HG03469 (cell line): ENCODE measurements at regions not wholly inside any gene's neighbourhood (a gene's known extent, or its start where the extent isn't known, plus 50 kb on each side); places are given as distances from the start of the nearest gene placed in this dataset.
A peak's percentile ranks its signal among the peaks of the same experiment; 100 is the strongest.

Source experiments
- ATAC-seq: cut with Tn5 transposase; IDR thresholded peaks from one replicate; pipeline ENCODE4 v1.9.1; 2021; ENCODE audit warnings: mild to moderate bottlenecking, moderate library complexity, moderate number of reproducible peaks; ENCODE audit not compliant: unreplicated experiment

DNA sequence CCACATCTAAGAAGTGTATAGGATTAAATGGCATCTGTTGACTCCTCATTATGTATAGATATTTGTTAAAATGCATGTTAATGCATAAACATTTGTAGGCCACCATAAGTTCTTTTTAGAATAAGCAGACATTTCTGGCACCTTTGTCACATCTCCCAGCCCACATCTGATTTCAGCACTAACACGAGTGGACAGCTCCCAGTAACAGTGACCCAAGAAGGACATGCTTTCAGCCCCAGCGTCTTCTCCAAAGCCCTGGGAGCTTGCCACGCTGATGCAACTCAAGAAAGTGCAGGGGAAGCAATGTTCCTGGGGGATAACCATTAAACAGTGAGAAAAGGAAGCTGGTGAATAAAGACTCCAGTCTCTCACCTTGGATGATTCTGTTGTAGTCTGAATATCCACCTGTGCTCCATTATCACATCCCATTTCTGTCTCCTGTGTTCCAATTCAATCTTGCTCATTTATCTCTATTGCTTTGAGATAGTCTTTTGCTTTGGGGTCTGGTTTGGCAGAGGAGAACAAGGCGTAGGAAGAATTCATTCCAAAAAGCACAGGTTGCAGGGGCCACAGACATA is 182.6 kb upstream of the THSD7B start:
- ATAC-seq, result no peak

DNA sequence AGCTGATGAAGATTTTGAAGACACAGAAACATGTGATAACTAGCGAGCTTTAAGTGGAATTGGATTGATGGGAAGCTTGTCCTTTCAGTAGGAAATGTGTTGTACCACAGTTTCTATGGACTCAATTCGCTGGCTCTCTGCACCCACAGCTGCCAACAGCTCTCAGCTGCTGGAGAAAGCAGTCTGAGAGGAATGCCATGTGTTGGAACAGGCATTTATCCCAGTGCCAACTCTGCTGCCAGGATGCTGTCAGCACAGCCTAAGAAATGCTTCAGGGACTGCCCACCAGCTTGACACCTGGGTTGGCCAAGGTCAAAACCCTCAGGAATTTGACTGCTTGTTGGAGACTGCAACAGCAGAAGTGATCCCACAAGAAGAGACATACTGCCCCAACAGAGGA is 193.0 kb upstream of the THSD7B start:
- no peak for ATAC-seq

DNA sequence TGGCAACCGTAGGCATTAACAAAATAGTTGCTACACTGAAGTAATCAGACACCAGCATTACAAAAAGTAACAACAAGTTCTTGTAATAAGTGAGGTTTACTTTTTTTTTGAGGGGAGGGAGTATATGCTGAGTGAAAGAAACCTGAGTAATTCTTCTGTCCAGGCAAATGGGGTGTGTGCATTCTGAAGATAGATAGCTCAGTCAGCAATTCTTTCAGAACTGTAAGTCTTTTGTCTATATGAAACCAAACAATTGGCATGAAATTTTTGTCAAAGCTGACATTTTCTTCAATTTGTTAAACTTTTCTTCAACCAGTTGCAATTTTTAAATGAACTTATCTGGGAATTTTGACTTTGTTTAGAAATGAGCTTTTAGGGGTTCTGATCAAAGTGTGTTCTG is 208.1 kb upstream of the THSD7B start:
- ATAC-seq, result no peak

DNA sequence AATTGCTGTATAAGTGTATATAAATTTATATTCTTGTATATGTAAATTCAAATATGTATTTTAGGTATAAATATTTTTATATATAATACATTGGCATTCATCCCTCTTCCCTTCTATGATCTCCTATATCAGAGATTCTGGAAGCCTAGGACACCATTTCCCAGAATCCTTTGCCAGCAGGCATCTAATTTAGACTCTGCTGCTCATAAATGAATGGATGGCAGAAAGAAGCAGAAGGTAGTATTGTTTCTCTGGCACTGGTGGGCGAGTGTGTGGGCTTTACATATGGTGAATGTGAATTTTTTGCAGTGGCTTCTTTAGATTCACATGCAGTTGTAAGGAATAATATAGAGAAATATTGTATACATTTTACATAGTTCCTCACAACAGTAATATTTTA is 215.2 kb upstream of the THSD7B start:
- no peak for ATAC-seq

DNA sequence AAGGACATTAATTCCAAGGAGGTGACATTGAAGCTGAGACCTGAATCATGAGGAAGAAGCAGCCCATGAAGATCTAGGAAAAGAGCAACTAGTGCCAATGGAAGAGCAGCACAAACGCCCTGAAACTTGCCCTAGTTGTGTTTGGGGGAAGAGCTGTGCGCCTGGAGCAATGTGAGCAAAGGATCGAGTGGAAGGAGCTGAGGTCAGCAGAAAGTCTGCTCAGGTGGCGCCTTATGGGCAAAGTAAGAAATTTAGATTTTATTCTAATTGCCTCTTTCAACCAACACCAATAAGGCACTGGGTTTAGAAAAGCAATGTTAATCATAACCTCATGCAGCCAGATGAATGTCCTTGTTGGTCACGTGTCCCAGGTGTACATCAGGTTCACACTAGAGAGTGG is 226.0 kb upstream of the THSD7B start:
- no peak for ATAC-seq

DNA sequence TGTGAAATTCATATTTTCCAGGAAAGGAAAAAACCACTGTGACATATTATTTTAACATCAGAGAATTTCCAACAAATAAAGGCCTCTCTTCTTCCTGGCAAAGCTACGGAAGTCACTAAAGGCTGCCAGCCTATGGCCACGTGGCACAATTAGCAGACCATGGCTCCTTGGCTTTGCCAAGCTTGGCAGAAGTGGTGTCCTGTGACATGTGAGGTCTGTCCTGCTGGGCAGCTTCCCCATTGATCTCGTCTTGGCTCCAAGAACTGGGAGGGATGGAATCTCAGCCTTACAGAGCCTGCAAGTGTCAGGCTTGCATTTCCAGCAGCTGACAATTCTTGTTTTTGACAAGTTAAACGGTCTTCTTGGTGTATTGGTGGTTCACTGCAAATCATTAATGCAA is 226.9 kb upstream of the THSD7B start:
- no peak for ATAC-seq

DNA sequence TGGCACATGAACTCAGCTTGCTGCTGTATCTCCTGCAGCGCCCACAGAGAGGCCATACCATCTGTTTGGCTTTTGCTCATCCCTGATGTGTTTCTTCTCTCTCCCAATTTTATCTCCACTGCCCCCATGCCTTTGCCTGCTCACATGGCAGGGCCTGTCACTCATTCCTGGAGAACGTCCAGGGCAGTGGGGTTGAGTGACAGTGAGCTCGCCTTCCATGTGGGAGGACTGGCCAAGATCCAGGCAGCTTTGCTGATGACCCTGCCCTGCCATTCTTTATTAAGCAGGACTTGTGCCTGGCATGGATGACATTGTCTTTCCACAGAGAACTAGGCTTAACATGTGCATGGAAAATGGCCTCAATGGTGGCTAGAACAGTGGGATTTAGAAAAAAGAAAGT is 230.5 kb upstream of the THSD7B start:
- no peak for ATAC-seq

DNA sequence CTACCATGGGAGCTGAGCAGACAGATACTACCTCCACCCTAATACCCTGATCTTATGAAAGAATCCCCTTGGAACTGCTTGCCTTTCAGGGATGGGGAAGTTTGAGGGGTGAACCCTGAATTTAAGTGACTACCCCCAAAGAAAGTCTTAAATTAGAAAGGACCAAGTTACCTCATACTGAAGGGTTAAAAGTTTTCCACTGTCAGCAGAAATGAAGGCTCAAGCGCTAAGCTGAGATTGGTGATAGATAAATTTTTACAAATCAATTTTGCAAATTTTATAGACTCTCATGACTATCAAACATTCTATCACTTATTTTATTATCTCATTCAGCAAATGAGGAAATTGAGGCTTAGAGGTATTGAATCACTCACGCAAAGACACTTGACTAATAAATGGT is 233.2 kb upstream of the THSD7B start:
- ATAC-seq, result no peak

DNA sequence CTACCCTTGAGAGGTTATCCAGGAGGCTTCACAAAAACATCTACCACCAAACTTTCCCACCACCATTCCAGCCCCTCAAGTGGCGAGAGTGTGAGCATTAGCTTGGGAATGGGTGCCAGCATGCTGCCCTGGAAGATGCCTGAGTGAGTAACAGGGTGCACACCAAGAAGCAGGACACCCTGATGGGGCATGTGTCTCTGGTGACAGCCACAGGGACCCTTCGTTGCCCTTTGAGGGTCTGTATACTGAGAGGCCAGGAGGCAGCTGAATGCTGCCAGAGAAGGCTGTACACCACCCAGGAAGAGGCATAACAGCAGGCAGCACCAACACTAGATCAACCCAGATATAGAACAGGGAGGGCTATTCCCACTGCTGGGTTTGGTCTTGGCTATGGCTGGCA is 233.6 kb upstream of the THSD7B start:
- ATAC-seq, result no peak

DNA sequence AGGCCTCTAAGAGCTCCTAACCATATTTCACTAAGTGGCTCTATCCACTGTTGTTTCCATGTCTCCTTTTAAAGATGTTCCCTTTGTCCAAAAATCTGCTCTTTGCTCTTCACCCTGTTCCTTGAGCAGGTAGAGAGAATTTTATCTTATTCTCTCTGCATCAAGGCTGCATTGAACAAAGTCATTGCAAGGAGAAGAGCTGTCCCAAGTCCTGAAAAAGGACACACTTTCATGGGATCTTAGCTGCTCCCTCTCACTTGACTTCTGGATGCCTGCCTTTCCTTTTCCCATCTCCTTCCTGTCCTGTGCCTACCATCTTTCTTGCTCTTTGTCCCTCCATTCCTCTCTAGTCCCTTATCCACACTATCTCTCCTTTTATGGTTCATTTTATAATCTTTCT is 235.2 kb upstream of the THSD7B start:
- ATAC-seq, result no peak

DNA sequence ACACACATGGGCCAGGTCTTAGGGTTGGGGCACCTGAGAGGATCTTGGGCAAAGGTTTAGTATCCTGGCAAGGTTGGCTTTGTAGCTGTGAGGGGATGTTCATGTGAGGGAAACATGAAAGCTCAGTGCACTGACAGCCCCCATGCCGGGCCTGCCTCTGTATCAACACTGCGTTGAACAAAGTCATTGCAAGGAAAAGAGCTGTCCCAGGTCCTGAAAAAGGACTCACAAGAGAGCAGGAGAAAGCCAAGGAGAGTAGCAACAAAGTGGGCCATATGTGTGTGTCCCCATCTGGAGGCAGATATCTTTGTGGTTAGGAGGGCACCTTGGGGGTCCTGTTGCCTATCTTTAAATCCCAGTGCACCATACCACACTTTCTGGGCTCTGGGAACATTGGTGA is 237.8 kb upstream of the THSD7B start:
- ATAC-seq, result no peak

DNA sequence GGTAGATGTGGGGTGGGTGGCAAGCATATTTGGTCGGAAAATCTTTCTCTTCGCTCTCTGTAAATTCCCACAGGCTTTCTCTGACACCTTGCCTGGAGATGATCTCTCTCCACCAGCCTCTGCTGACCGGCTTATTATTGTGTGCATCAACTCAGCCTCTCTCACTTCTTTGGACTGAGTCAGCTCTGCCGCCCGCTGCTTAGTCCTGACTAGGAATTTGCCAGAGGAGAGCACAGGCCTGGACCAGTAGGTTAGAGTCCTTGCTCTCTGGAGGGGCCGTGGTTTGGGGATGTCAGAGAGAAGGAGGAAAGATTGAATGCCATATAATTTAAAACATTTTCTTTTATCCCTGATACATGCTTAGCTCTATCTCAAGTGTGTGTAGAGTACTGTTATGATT is 242.6 kb upstream of the THSD7B start:
- ATAC-seq, result no peak

DNA sequence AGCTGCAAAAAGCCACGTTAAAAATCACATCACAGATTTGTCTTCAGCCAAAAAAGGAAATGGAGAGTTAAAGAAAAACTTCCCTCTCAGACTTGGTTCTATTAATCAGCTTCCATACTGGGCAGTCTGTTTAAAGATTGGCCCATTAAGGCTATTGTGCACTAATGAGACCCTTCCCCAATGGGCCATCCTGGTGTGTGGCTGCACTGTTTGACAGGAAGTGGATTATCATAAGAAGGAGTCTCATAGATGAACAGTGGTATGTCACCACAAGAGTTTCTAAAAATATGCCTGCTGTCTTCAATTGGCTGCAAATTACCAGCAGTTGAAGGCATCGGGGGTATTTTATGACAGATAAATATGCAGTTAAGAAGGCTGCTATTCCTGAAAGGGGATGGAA is 247.6 kb upstream of the THSD7B start:
- no peak for ATAC-seq

DNA sequence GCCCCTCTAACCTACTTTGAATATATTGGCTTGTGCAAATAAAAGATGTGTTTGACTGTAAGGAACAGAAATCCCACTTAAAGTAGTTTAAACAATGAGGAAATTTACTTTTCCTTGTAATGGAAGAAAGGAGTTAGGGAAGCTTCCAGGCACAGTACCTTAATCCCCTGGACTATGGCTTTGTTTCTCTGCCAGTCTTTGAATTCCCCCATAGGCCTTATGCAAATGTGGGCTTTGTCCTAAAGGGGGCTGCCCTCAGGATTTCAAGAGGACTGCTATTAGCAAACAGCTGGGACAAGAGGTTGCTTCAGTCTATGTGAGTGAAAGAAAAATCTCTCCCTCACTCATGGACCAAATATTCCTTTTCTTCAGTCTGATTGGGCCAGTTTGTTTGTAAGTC is 255.1 kb upstream of the THSD7B start:
- no peak for ATAC-seq

DNA sequence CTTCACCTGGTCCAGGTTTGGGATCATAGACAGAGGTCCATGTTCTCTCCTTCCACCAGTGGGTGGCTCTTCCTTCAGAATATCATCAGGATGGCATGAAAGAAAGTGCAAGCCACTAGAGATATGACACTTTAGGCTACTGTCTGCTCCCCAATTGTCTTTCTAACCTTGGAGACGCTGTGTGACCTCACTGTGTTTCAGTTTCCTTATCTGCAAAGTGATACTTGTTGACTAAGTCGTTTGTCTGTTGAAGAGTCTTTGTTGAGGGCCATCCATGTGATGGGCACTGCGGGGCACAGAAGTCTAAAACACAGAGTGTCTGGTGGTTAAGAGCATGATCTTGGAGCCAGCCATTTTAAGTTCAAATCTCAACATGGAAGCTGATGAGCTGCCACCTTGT is 259.9 kb upstream of the THSD7B start:
- ATAC-seq, result no peak

DNA sequence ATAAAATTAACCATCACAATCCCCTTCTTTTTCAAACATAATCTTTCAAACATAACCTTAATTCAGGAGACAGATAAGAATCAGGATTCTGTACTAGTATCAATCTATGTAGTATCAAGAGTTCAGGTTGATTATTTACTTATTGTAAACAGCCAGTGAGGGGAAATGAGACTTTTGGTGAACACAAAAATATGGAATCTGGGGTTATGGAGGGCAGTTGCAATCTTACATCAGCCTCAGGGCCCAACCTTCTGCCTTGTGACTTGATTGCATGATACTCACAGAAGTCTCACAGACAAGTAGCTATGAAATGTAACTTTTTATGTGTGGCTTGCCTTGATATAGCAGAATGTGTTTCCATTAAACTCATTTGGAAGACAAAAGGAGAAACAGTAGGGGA is 262.7 kb upstream of the THSD7B start:
- no peak for ATAC-seq

DNA sequence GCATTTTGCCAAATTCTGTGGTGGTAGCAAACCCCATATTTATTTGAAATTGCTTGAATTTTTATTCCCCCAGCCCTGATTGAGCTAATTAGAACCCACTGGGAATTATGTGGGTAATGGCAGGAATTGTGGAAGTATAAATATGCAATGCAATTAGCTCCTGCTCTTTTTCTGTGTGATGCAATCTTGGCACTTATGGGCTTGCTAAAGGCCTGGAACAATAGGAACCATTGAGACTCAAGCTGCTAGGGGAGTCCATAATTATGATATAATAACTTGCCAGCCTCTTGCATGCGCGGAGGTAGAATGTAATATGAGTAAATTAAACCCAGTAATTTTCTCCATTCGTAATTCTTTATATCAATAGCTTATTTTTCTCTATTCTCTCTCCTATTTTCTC is 267.6 kb upstream of the THSD7B start:
- ATAC-seq, result no peak

DNA sequence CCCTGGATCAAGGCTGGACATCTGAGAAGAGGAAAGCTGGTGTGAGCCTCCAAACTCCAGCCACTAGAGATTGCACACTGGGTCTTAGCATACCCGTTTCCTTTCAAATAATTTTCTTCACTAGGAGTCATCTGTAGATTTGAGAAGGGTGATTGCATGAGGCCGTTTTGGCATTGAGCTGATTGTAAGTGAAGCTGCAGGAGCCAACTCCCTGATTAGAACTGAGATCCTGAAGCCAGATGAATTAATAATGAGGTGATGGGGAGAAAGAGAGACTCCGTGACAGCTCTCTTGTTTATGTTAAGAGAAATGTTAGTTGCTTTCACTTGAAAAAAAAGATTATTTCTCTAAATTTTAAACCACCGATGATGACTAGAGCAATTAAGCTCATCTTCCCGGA is 268.4 kb upstream of the THSD7B start:
- no peak for ATAC-seq

DNA sequence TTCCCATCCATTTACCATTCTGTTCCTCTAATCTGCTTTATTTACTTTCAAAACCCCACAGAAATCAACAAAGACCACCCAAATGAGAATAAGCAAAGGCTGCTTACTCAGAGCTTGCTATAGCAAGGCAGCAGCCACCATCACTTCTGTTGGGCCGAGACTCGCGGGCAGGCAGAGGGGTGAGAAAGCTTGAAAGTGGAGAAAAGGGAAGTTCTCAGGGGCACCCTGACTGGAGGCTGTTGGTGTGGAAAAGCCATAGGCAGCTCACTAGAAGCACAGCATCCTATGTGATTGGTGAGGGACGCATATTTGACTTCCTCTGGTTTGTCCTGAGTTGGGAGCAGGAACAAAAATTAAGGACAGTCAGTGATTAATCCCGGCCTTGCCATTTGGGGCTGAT is 269.7 kb upstream of the THSD7B start:
- ATAC-seq, result peak; percentile 94

DNA sequence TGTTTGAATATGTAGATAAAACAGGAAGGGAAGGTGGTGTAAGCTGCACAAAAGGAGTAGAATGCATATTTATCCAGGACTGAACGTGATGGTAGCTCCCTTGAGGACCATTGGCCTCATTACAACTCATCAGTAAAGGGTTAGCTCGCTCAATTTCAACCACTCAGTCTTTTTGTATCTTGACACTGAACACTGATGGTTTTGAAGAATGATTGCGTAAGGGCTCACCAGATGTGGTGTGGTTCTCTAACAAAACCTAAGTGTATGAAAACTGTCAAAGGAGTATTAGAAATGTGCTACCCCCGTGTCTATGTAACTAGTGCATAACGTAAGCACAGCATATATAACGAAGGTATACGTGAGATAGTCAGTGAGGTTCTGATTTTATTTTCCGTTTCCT is 272.4 kb upstream of the THSD7B start:
- no peak for ATAC-seq

DNA sequence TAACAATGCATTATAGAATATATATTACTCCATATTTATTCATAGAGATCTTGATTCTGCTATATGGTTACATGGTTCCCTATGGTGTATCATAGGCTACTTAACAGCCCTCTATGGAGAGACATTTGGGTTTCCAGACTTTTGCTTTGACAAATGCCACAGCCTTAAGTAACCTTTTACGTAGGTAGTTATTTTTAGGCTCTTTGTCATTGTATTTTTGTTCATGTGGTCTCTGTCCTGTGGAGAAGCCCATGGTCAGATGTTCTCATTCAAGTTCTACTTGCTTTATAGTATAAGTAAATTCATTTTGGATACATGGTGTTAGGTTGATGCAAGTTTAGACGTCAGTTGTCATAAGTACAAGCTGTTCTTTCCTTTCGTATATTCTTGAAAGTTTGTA is 275.2 kb upstream of the THSD7B start:
- no peak for ATAC-seq

DNA sequence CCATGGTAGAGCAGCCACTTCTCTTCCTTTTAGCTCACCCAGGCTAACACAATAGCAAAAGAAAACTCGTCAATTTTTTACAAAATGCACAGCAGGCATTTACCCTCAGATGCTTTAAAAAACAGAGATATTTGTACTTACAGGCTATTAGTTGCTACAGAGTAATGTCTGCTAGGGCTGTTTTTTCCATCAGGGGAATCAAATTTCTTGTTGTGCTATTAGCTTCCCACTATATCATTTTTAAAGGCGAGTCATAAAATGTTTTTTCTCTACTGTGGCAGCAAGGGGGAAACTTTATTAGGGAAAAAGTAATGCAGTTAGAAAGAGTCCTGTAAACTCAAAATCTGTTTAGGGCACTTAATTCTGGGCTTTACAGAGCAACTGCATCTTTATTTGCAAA is 277.9 kb upstream of the THSD7B start:
- ATAC-seq, result no peak

DNA sequence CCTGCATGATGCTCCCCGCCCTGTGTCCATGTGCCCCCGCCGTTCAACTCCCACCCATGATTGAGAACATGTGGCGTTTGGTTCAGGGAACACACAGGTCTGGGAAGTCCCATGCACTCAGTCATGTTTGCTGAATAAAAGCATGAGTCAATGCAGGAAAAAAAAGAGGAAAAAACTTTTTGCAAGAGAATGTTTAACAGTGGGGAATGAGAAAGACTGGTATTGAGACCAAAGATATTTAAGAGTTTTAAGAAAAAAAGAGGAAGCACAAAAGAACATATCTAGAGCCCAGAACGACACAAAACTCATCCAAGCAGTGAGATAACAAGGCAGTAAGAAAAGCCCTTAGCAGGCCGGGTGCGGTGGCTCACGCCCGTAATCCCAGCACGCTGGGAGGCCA is 279.2 kb upstream of the THSD7B start:
- peak; percentile 77 for ATAC-seq

DNA sequence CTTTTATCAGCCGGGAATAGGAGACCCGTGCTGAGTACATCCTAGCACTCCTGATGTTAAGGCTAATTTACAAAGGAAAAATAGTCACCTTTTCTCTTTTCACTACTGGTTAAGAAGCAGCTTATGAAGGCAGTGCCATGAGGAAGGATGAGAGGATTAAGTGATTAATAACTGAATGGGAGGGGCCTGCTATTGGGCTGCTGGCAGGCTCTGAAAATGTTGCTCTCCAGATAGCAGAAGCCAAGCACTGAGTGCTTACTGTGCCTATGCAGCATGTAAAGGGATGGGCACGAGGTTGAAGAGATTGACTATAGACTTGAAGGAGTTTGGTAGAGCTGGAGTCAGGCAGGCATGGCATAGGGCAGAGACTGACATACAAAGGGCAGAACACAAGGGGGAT is 282.4 kb upstream of the THSD7B start:
- no peak for ATAC-seq
